ENCODE measurements at regions not wholly inside any gene's neighbourhood (a gene's known extent, or its start where the extent isn't known, plus 50 kb on each side); places are given as distances from the start of the nearest gene placed in this dataset.

DNA sequence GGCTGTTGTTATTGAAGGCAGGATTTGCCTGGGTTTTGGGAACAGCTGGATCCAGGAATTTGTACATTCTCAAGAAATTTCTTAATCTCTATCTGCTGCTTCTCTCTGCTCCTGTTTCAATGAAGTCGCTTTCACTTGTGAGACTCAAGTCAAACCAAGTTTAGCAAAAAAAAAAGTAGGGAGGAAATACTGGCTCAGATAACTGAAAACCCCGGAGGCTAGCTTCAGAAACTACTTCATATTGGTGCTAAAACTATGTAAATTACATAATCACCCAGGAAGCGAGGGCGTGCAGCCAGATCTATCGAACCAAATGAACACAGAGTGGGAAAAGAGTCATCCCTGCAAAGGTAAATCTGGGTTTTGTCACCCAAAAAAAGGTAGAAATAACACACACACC is 68.3 kb upstream of the FICD start:
- ChIA-PET CTCF (interaction anchor here (1.2 kb wide), 1 partner anchor 11 kb away, joined by 7 read pairs; no protein-coding TSS in a partner anchor), POLR2A (no interaction called here)
- Mint-ChIP-seq H3K27ac (no peak overlapping the region), H3K4me1 (ENCODE audit: low read depth) (no peaks in the 10 kb centered on the region), H3K4me3 (no peak overlapping the region), H3K36me3 (ENCODE audit: low read depth) (no peaks in the 10 kb centered on the region), H3K9me3 (no peaks in the 10 kb centered on the region), H3K27me3 (peaks cover 10% of the 10 kb centered on the region)
- DNase-seq = no peak
- ATAC-seq = no peak
- TF ChIP-seq, protein P1, sequence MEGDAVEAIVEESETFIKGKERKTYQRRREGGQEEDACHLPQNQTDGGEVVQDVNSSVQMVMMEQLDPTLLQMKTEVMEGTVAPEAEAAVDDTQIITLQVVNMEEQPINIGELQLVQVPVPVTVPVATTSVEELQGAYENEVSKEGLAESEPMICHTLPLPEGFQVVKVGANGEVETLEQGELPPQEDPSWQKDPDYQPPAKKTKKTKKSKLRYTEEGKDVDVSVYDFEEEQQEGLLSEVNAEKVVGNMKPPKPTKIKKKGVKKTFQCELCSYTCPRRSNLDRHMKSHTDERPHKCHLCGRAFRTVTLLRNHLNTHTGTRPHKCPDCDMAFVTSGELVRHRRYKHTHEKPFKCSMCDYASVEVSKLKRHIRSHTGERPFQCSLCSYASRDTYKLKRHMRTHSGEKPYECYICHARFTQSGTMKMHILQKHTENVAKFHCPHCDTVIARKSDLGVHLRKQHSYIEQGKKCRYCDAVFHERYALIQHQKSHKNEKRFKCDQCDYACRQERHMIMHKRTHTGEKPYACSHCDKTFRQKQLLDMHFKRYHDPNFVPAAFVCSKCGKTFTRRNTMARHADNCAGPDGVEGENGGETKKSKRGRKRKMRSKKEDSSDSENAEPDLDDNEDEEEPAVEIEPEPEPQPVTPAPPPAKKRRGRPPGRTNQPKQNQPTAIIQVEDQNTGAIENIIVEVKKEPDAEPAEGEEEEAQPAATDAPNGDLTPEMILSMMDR (IDR thresholded peaks at IDR 0.05) = no peak
- intact Hi-C loops (cut with micrococcal nuclease) = no loop called here

DNA sequence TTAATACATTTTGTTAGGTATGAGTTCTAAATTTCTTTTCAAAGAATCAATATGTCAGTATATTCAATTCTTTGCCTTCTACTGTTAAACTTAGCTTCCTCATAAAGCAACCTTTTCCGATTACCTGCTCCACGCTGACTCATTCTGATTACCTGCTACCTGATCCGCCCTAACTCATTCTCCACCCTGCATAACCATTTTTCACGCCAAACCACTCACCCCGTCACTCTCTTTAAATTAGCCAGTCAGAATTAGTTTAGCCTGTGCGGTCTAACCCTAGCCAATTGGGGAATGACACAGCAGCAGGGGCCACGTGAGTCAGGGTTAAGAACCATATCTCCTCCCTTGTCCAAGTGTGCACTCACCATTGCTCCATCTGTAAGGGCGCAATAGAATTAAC is 72.2 kb upstream of the FICD start:
- Mint-ChIP-seq H3K4me1 (ENCODE audit: low read depth) (no peaks in the 10 kb centered on the region), H3K27me3 (peaks cover 11% of the 10 kb centered on the region), H3K4me3 (no peak overlapping the region), H3K27ac (no peak overlapping the region), H3K36me3 (ENCODE audit: low read depth) (no peaks in the 10 kb centered on the region), H3K9me3 (no peaks in the 10 kb centered on the region)
- ChIA-PET POLR2A (no interaction called here), CTCF (no interaction called here)
- intact Hi-C loops (cut with micrococcal nuclease) = no loop called here
- TF ChIP-seq, protein P1 (IDR thresholded peaks at IDR 0.05) = no peak
- DNase-seq = no peak
- no peak for ATAC-seq

GRCh38 chr12:108442067-108442466 is 73.0 kb upstream of the FICD start:
- H3K9me3 Mint-ChIP-seq = no peaks in the 10 kb centered on the region
- ChIA-PET CTCF (no interaction called here), POLR2A (no interaction called here)
- intact Hi-C loops (cut with micrococcal nuclease) = no loop called here
- ATAC-seq = no peak
- H3K27me3 Mint-ChIP-seq = peaks cover 8% of the 10 kb centered on the region
- TF ChIP-seq, protein P1 (IDR thresholded peaks at IDR 0.05) = no peak
- H3K27ac Mint-ChIP-seq = no peak overlapping the region
- no peak overlapping the region for H3K4me3 Mint-ChIP-seq
- no peaks in the 10 kb centered on the region for H3K36me3 Mint-ChIP-seq (ENCODE audit: low read depth)
- H3K4me1 Mint-ChIP-seq (ENCODE audit: low read depth) = no peaks in the 10 kb centered on the region
- DNase-seq = no peak

GRCh38 chr12:108441549-108441948 is 73.5 kb upstream of the FICD start:
- Mint-ChIP-seq H3K27me3 (peaks cover 5% of the 10 kb centered on the region), H3K36me3 (ENCODE audit: low read depth) (no peaks in the 10 kb centered on the region), H3K27ac (no peak overlapping the region), H3K4me1 (ENCODE audit: low read depth) (no peaks in the 10 kb centered on the region), H3K9me3 (no peaks in the 10 kb centered on the region), H3K4me3 (no peak overlapping the region)
- TF ChIP-seq, protein P1 (IDR thresholded peaks at IDR 0.05) = no peak
- DNase-seq = no peak
- ChIA-PET POLR2A (no interaction called here), CTCF (no interaction called here)
- no peak for ATAC-seq
- intact Hi-C loops (cut with micrococcal nuclease) = no loop called here

GRCh38 chr12:108440736-108441135 is 74.3 kb upstream of the FICD start:
- ATAC-seq (no peak), DNase-seq (no peak)
- no peak overlapping the region for H3K4me3 Mint-ChIP-seq
- no peak overlapping the region for H3K27ac Mint-ChIP-seq
- no peaks in the 10 kb centered on the region for H3K36me3 Mint-ChIP-seq (ENCODE audit: low read depth)
- H3K4me1 Mint-ChIP-seq (ENCODE audit: low read depth) = no peaks in the 10 kb centered on the region
- ChIA-PET POLR2A (no interaction called here), CTCF (no interaction called here)
- H3K9me3 Mint-ChIP-seq = no peaks in the 10 kb centered on the region
- TF ChIP-seq, protein P1 (IDR thresholded peaks at IDR 0.05) = no peak
- H3K27me3 Mint-ChIP-seq = peaks cover 5% of the 10 kb centered on the region
- intact Hi-C loops (cut with micrococcal nuclease) = no loop called here
